Germinal center (tissue), 1 donor: ENCODE measurements at regions not wholly inside any gene's neighbourhood (a gene's known extent, or its start where the extent isn't known, plus 50 kb on each side); places are given as distances from the start of the nearest gene placed in this dataset.

Experiments
- DNase-seq: peaks from one replicate; pipeline ENCODE4 v3.0.0; 2012; ENCODE audit warnings: mixed read lengths, low spot score

DNA sequence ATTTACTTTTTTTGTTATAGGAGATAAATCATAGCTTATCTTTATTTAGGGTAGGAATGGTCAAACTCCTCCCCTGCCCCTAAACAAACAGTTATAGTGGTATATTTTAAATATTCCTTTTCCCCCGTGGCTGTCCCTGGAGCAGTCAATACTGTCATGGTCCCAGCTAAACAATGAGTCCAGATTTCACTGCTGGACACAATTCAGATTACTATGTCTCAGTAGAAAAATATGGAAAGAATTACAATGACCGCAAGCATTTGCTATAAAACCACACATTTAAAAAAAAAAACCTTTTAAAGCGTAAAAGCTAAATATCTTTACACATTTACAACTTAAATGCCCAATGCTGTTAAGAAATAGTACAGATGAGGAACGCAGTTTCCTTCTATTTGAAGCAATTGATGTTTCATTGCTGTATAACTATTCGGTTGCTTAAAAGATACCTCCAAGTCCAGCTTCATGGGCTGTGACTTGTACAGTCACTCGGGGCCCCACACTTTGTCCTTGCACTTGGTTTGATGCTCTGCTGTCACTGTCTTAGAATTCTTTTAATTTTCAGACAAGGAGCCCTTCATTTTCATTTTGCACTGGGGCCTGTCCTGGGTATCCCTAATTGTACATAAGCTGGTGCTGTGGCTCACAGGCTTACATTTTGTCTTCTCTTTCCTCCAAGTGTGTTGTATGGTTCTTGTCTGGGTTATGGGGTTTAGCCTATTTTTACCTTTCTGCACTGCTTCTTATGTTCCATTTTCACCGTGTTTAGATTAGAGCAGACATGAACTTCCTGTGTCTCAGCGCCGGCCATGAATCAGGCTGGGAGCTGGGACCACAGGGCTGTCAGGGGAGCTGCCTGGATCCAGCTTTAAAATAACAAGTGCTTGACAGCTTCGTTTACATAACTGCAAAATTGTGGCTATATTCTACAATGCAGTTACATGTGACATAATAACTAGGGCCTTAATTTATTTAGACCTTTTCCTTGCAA, 530.2 kb upstream of the FZD8 start:
- no peak for DNase-seq

DNA sequence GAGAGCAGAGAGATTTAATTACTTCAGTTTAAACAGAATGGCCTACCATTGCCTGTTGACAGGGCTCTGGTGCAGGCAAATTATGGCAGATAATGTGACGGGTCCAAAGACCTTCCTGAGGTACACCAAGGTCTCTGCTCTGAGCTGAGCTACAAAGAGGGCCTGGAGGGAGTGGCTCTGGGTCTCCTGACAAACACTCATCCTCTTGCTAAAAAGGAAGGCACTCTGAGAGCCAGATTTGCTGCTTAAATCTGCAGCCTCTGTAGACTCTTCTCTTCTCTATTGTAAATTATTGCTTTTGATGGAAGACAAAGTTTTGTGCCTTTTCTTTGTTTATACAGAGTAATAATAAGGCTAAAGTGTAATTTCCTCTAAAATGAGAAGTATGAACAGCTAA, 529.5 kb upstream of the FZD8 start:
- no peak for DNase-seq

DNA sequence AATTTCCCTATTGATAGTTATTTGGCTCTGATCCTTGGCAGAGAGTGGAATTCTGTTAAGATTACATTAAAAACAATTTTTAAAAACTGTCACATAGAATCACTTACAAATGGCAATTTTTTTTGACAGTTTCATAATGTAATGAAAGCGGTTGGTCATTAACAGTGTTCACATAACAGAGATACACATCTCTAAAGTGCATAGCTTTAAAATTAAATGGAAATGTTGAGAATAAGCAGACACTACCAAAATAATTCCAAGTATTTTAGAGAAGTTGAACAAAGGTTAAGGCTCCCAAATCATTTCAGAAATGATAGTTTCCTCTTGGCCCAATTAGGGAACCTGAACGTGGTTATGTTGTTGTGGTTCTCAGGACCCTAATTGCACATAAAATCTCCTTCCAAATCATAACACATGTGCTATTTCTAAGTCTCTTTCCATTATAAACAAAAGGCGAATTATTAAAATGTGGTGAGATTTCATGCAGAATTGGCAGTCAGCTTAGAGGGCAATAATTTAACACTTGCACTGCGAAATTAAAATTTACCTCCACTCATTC, 528.9 kb upstream of the FZD8 start:
- DNase-seq, result no peak

DNA sequence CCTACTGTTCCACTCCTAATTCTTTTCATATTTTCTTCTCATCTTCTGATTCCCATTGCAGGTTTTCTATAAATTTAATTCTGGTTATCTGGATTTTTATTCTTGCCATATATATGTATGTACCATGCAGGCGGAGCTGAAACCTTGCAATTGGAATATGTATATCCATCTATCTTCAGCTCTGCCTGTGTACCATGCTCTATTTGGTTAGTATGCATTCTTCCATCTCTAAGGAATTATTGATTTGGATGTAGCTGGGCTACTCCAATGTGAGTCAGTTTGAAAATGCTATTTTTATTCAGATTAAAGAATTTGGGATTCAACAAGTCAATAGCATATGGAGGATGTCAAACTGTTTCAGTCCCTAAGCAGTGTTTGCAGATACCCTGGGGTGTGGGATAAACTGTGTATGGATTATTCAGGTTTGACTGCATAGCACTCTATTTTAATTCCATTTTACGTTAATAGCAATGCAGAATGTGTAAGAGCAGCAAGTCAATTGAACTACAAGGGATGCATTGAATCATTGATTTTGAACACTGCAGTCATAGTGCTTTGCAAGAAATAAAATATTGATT, 528.1 kb upstream of the FZD8 start:
- DNase-seq, result no peak

DNA sequence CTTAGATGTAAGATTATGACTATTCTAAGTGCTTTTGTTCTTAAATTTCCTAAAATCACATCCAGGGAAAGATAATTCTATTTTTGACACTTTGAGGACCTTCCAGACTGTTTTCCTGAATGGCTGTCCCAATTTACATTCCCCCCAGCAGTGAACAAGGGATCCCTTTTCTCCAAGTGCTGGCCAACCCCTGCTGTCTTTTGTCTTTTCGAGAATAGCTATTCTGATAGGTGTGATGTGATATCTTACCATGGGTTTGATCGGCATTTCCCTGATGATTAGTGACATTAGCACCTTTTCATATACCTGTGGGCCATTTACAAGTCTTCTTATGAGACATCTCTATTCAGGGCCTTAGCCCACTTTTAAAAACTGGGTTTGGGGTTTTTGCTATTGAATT, 526.7 kb upstream of the FZD8 start:
- no peak for DNase-seq

DNA sequence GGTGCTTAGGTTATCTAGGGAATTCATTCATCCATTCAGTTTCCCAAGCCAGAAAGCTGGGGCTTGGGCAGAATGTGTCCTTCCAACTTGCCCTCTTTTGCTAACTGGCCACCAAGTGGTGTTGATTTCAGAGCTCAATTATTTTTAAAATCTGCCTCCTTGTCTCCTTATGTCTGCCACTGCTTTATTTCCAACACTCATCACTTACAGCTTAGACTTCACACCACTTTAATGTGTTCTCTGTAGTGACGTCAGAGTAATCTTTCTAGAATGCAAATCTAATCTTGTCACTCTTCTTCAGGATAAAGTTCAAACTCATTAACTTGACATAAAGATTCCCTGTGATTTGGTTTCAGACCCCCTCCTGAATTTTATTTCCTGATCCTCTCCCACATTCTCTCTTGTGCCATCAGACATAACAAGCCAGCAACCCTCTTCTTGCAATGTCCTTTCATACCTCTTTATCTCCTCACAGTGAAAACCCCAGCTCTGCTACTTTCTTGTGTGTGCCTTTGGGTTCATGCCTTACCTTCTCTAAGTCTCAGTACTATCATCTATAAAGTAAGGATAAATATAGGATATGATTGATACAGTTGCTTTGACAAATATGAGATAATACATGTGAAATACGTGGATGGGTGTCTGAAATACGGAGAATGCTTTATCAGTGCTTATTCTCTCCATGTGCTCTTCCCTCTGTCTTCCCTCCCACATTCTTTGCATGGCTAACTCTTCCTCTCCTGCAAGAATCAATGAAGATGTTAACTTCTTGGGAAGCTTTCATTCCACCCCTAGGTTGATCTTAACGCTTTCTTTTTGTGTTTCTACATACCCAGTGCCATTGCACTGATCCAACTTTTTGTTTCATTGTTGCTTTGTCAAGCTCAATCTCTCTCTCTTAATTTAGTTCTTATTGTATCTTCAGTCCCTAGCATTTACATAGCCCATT, 522.7 kb upstream of the FZD8 start:
- DNase-seq, result no peak

DNA sequence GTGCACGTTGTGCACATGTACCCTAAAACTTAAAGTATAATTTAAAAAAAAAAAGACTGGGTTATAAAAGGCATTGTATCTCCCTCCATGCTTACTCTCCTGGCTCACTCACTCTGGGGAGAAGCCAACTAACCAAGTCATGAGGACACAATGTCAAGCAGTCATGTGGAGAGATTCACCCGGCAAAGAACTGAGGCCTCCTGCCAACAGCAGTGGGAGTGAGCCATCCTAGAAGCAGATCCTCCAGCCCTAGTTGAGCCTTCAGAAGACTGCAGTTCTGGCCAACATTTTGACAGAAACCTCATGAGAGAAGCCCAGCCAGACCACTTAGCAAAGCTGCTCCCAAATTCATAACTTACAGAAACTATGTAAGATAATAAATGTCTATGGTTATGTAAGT, 521.7 kb upstream of the FZD8 start:
- no peak for DNase-seq

DNA sequence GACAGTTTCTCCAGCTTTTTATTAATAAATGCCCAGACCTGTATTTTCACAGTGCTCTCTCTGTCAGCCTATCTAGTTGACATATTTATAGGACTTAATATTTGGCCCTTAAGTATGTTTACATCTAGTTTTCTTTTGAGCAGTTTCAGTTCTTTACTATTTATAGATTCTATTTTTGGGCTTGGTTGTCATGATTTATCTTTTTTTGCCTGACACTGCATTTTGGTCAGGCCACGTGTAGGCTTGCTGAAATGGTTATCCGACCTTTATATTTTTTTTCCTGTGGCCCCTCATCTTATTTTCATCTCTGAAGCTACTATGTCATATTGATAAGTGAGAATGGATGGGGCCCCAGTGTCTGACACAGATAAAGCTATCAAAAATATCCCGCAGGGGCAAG, 515.4 kb upstream of the FZD8 start:
- DNase-seq, result no peak

DNA sequence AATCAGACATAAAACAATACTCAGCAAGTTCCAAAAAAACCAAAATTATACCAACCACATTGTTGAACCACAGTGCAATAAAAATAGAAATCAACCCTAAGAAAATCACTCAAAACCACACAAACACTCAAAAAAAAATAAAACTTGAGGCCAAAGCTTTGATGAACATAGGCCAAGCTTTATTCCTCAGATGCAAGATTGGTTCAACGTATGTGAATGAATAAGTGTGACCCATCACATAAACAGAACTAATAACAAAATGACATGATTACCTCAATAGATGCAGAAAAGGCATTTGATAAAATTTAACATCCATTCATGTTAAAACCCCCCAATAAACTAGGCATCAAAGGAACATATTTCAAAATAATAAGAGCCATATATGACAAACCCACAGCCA, 506.1 kb upstream of the FZD8 start:
- DNase-seq, result no peak

DNA sequence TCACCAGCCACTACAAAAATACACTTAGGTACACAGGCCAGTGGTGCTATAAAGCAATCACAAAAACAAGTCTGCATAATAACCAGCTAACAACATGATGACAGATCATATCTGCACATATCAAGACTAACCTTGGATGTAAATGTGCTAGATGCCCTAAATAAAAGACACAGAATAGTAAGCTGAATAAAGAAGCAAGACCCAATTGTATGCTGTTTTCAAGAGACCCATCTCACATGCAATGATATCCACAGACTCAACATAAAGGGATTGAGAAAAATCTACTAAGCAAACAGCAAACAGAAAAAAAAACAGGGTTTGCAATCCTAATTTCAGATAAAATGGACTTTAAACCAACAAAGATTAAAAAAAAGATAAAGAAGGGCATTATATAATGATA, 505.4 kb upstream of the FZD8 start:
- DNase-seq, result no peak

DNA sequence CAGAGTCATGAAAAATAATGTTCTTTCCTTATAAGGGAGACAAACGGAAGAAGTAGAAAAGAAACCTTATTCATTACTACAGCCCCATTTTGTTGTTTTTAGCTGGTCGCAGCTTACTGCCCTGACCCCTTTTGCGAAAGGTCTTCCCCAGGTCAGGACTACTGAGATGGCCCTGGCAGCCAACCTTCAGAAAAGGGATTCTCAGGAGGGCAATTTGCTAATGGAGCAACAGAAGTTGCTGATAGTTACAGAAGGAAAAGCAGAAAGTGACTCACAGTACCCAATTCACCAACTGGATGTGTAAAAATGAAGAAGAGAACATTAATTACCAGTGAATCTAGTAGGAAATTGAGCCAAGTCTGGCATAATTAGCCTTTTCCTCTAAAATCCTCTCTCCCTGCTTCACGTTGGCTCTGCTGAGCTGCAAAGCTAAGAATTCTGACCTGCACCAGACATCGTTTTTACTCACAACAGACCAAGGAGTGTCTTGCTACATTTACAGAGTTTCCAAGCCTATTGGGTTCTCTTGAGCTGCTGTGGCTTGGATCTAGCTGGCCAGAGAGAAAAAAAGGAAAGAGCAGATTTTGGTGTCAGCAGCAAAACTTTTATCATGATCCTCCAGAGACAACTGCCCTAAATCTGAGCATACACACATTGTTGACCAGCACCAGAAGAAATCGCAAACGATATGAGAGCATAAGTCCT, 499.9 kb upstream of the FZD8 start:
- no peak for DNase-seq

DNA sequence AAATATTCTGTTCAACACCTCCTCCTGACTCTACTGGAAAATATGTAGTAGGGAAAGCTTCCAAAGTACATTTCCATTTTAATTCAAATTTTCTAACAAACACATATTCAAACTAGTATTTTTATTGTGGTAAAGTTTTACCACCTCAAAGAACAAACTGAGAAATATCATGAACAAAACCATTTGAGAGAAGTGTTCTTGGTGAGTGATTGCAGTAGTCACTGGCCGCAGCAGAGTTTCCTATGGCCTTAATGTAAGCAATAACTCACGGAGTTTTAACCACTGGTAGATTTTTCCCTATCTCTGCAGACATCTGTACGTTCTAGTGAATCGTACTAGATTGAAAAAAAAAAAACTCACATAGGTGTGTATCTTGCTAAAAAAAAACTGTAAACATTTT, 487.0 kb upstream of the FZD8 start:
- DNase-seq, result no peak

DNA sequence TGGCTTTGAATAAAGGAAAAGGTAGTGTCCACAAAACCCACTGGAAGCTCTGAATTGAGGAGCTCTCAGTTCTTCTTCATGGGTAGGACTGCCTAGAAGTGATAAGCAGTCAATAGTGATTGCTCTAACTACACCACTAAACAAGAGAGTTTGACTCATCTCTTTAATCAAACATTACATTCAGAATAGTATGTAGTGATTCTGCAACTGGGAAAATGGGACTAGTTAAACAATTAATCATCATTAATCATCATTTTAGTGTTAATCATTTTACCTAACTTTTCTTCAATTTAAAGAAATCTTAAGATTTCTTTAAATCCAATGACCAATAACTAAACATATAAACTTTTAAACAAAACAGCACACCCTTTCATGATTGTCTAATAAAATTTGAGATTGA, 484.0 kb upstream of the FZD8 start:
- no peak for DNase-seq

DNA sequence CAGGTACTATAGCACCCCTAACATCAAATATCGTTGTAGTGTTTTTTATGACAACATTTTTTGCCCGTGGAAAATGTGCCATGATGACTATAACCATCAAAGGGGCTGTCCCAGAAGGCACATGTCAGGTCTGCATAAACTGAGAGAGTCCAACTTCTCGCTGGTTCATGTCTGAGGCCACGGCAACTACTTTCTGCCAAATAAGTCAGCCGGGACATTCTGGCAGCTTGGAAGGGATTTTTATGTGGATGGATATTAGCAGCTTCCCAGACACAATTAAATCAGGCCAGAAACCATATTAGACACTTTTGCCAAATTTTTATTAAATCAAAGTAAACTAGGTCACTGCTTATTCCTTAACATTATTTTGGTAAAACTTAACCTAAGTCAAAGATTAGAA, 477.4 kb upstream of the FZD8 start:
- no peak for DNase-seq

DNA sequence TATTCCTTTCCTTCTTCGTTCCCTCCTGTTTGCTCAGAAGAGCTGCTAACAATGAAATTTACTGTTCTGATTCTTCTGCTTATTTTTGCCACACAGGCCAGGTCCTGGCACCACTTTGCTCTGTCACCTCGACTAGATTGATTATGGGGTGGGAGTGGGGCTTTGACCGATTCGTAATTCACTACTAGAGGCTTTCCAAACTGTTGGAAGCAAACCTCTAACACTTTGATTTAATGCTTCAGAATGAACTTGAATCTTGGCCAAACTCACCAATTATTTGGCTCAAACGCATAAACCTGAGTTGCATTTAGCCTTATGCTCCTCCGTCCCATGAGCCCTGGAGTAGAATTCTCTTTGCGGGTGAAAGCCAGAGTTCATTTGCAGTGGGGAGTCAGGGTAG, 476.2 kb upstream of the FZD8 start:
- no peak for DNase-seq

DNA sequence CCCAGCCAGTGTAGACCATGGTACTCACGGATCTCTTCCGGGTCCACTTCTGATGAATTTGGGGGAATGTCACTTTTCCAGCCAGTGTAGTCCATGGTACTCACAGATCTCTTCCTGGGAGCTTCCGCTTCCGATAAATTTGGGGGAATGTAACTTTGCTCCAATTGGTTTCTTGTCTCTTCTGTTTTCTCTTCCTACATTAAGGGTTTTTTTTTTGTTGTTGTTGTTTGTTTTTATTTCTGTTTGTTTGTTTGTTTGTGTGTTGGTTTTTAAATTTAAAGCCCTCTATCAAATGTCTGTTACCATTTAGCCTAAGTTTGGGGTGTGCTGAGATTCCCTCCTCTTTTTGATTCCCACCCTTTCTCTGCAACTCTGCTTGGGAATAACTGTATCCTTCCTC, 475.8 kb upstream of the FZD8 start:
- DNase-seq, result no peak

DNA sequence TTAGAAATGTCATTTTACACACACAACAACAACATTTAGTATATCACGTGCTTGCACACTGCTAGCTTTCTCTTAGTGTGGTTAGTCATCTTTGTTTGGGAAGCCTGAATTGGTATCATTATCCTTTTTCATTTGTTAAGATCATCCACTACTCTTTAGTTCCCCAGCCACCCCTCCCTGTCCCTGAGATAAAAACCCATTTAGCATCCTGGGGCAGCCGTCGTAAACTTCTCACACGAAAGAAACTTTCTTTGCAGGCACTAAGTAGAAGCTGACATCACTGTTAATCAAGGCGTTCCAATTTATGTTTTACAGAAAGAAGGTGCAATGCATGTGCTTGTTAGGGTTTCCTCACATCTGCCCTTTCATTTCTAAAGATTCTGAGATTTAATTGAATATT, 475.1 kb upstream of the FZD8 start:
- no peak for DNase-seq

DNA sequence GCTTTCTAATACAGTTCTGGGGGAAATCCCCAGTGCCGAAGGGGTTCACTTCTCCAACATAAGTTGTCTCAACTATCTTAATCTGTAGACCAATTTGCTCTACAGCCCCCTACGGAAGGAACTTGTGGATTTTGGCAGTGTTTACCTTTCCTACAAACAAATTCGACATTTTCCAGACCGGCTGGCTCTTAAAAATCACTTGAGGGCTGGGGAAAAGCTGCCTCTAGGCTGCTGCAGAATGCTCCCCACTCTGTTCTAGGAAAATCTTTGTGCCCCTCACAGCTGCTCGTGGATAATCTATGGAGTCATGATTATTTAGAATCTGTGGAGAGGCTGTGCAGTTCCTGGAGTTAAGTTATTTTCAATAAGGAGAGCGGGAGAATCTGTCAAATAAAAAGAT, 474.6 kb upstream of the FZD8 start:
- DNase-seq, result no peak

DNA sequence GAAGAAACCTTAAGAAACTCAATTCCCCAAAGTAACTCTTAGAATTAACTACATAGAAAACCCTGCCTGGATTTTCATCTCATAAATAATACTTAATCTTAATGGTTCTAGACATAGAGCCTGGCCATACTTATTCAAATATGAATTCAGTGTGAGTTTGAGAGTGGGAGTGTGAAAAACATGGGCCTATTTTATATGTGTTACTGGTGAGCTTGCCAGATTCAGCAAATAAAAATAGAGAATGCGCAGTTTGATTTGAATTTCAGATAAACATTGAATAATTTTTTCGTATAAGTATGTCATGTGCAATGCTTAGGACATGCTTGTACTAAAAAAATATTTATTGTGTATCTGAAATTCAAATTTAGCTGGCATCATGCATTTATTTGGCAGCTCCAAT, 473.9 kb upstream of the FZD8 start:
- DNase-seq, result no peak

DNA sequence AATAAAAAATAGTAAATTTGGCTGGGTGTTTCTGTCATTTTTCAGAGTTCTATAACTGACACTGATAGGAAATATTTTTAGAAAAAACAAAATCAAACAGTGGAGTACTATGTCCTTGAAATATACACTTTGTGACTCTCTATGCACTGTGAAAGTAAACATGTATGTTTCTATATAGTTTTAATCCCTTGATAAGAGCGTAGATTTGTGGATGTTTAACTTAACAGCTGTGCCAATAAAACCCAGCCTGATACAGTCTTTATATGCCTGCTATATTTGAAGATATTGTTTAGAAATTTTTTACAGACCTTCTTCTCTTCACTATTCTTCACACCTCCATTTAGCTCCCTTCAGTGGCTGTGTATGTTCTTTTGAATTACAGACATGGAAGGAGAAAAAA, 473.3 kb upstream of the FZD8 start:
- DNase-seq, result no peak

DNA sequence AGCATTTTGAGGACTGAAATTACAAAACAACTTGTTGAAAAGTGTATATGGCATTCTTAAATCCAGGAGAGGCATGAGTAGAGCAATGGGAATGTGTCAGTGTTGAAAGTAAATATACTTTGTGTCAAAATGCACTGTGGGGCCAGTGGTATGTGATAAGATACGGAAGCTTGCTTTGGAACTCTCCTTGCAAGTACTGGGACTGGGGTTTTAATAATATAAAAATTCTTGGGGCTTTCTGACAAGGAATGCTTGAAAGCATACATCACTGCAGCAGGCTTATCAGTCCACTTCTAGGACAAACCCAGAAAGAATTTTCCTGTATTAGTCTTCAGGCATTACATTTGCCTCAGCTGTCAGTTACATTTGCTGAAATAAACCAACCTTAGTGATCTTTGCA, 472.8 kb upstream of the FZD8 start:
- no peak for DNase-seq

DNA sequence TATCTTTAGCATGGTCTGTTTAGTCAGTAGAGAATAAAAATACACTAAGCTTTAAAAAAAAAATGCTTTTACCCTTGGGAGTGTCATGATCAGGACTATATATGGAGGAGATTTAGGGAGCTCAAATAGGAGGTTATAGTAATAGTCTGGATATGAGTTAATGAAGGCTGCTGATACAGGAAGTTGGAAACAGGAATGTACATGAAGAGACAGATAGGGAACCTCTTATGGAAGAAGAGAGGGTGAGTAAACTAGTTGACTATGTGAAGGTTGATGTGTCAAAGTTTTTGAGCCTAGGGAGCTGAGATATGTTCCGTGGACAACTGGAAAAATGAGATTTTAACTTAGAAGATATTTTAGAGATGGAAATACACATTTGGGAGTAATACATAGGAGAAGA, 472.0 kb upstream of the FZD8 start:
- DNase-seq, result no peak
